Heart left ventricle (tissue), 13 donors: ENCODE measurements at regions not wholly inside any gene's neighbourhood (a gene's known extent, or its start where the extent isn't known, plus 50 kb on each side); places are given as distances from the start of the nearest gene placed in this dataset.

Experiments used
- CTCF ChIP-seq, 12 donors: fragments of 200-600 bp; sonication (generic) in 4 of 12; IDR thresholded peaks; one replicate each; pipeline versions ENCODE4 v1.5.0 to v1.8.0; 2018 to 2022; ENCODE audit warnings: antibody characterized with exemption in 12 of 12, mild to moderate bottlenecking in 5 of 12
- POLR2A ChIP-seq, 2 donors: fragments of 450-650 bp; IDR thresholded peaks; one replicate each; pipeline ENCODE4 v1.6.1; 2017; ENCODE audit warnings: antibody characterized with exemption in 2 of 2, mild to moderate bottlenecking in 2 of 2, moderate library complexity in 2 of 2
- donor health status: ischemic (EF 13 %, LVEDD 7.1; RV severe dilation, severe dysfunction).
- donor health status: DM: no; HTN: yes; CAD: no.
- donor health status: DM: no; HTN: no; CAD: no.
- donor health status: ischemic (EF 25% LVEDD 6.9; RV normal size, moderate dysfunction).
- donor health status: ischemic (EF 25% LVEDD 5.7; RV mildly dilated, moderate dysfunction).
- donor health status: ischemic (EF 35%, LVEDD 5.7; RV mildly dilated, moderate dysfunction).
- donor health status: nonischemic (EF 11% LVEDD 7.7; RV severe dilation, severe dysfunction).
- donor health status: DM: yes; HTN: yes; CAD: no.
- donor health status: PGD.
- donor health status: ischemic (EF 29% LVEDD 5.4; RV normal size, mild dysfunction).
- donor health status: nonischemic (EF 23%, LVEDD 6.1; RV moderate dilation, normal function).

DNA sequence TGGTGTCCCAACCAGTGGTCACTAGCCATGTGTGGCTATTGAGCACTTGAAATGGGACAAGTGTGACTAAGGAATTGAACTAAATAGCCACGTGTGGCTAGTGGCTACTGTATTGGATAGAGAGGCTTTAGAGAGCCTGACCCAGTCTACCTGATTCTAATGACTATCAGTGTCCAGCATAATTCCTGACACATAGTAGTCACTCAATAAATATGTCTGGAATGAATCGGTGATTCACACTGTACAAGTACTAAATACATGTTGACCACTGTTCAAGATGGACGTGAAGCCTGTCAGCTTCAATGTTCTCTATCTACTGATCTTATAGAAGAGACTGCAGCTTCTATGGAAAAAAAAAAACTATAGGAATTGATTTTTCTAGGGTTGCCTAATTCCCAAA, 57.7 kb upstream of the MAST4 start:
- no peak for TF ChIP-seq CTCF (IDR thresholded peaks at IDR 0.05)
- no peak for TF ChIP-seq POLR2A (IDR thresholded peaks at IDR 0.05)
